ENCODE measurements at regions not wholly inside any gene's neighbourhood (a gene's known extent, or its start where the extent isn't known, plus 50 kb on each side); places are given as distances from the start of the nearest gene placed in this dataset.

- no peak for DNase-seq
Measured at GRCh38 chr9:88798476-88798875, 192.8 kb upstream of the S1PR3 start.

GRCh38 chr9:88799541-88800328 is 191.5 kb upstream of the S1PR3 start:
- no peak for DNase-seq

GRCh38 chr9:88800329-88800682 is 191.0 kb upstream of the S1PR3 start:
- DNase-seq = no peak

- DNase-seq = no peak
Measured at GRCh38 chr9:88801214-88801796, 190.0 kb upstream of the S1PR3 start.

GRCh38 chr9:88802533-88802932 is 188.7 kb upstream of the S1PR3 start:
- no peak for DNase-seq

- no peak for DNase-seq
Measured at GRCh38 chr9:88803546-88804253, 187.6 kb upstream of the S1PR3 start.

GRCh38 chr9:88804254-88804596 is 187.0 kb upstream of the S1PR3 start:
- no peak for DNase-seq

- DNase-seq = no peak
Measured at GRCh38 chr9:88805217-88805943, 185.9 kb upstream of the S1PR3 start.

GRCh38 chr9:88807426-88807825 is 183.8 kb upstream of the S1PR3 start:
- no peak for DNase-seq

GRCh38 chr9:88808019-88808656 is 183.1 kb upstream of the S1PR3 start:
- no peak for DNase-seq

- no peak for DNase-seq
Measured at GRCh38 chr9:88808761-88809354, 182.4 kb upstream of the S1PR3 start.

GRCh38 chr9:88809355-88810161 is 181.7 kb upstream of the S1PR3 start:
- no peak for DNase-seq

- no peak for DNase-seq
Measured at GRCh38 chr9:88810826-88811225, 180.4 kb upstream of the S1PR3 start.

- DNase-seq = no peak
Measured at GRCh38 chr9:88811511-88811910, 179.8 kb upstream of the S1PR3 start.

GRCh38 chr9:88812938-88813637 is 178.2 kb upstream of the S1PR3 start:
- DNase-seq = no peak

GRCh38 chr9:88813638-88814209 is 177.5 kb upstream of the S1PR3 start:
- DNase-seq = no peak

GRCh38 chr9:88814577-88814976 is 176.7 kb upstream of the S1PR3 start:
- no peak for DNase-seq

GRCh38 chr9:88816141-88816540 is 175.1 kb upstream of the S1PR3 start:
- no peak for DNase-seq

GRCh38 chr9:88816591-88816990 is 174.7 kb upstream of the S1PR3 start:
- no peak for DNase-seq

GRCh38 chr9:88817628-88818027 is 173.6 kb upstream of the S1PR3 start:
- no peak for DNase-seq

All from C1 segment of cervical spinal cord (tissue), 14 donors.